Tibial nerve (tissue), 4 donors: ENCODE measurements at regions not wholly inside any gene's neighbourhood (a gene's known extent, or its start where the extent isn't known, plus 50 kb on each side); places are given as distances from the start of the nearest gene placed in this dataset.

ENCODE experiments used
- DNase-seq, 2 donors: peaks; one replicate each; pipeline ENCODE4 v3.0.0-alpha.2; 2019; ENCODE audit warnings: low spot score in 2 of 2
- H3K27ac ChIP-seq, 4 donors: fragments of 200-600 bp; sonication (generic) in 3 of 4; one replicate each; pipeline ENCODE4 v1.5.1; 2017 to 2019; ENCODE audit warnings: mild to moderate bottlenecking in 1 of 4
- H3K27me3 ChIP-seq, 2 donors: fragments of 200-600 bp; sonication (generic) in 1 of 2; one replicate each; pipeline versions ENCODE4 v1.5.1 to v1.6.0; 2017 to 2019
- H3K36me3 ChIP-seq, 3 donors: fragments of 200-600 bp; sonication (generic); one replicate each; pipeline ENCODE4 v1.5.1; 2018 to 2019
- H3K4me1 ChIP-seq, 4 donors: fragments of 200-600 bp; sonication (generic) in 3 of 4; one replicate each; pipeline ENCODE4 v1.5.1; 2017 to 2019
- H3K4me3 ChIP-seq, 4 donors: fragments of 200-600 bp; sonication (generic) in 3 of 4; one replicate each; pipeline ENCODE4 v1.5.1; 2017 to 2019; ENCODE audit warnings: mild to moderate bottlenecking in 1 of 4, moderate library complexity in 1 of 4
- H3K9me3 ChIP-seq, 4 donors: fragments of 200-600 bp; sonication (generic) in 3 of 4; one replicate each; pipeline ENCODE4 v1.5.1; 2017 to 2019
- CTCF ChIP-seq, 5 experiments: fragments of 200-600 bp in 3 of 5; fragments of 450-650 bp in 2 of 5; sonication (generic) in 3 of 5; IDR thresholded peaks; one replicate each; pipeline ENCODE4 v1.5.1; 2016 to 2019; ENCODE audit warnings: antibody characterized with exemption in 5 of 5, mild to moderate bottlenecking in 3 of 5, moderate library complexity in 2 of 5
- EP300 ChIP-seq, 2 donors: sonication (generic); formaldehyde crosslinking; IDR thresholded peaks; one replicate each; pipeline ENCODE4 v1.6.1; 2017; ENCODE audit warnings: antibody characterized with exemption in 2 of 2, mild to moderate bottlenecking in 1 of 2
- POLR2A ChIP-seq, 2 donors: fragments of 450-650 bp; IDR thresholded peaks; one replicate each; pipeline ENCODE4 v1.6.1; 2017; ENCODE audit warnings: antibody characterized with exemption in 2 of 2, mild to moderate bottlenecking in 2 of 2, moderate library complexity in 2 of 2
- WGBS, 2 donors: methylation state at CpG; one replicate each; pipeline ENCODE4 v1.1.5; 2018; 5-methylcytosine and 5-hydroxymethylcytosine counted together

- Histone ChIP-seq H3K9me3 (no peaks in the 10 kb centered on the region), H3K4me1 (peaks cover 0 to 6% (median 0%) of the 10 kb centered on the region in 4 donors), H3K27ac (no peak overlapping the region), H3K4me3 (no peak overlapping the region), H3K27me3 (no peaks in the 10 kb centered on the region), H3K36me3 (no peaks in the 10 kb centered on the region)
- 84 to 88% methylated on average over 14 of the region's 14 CpGs for WGBS, 2 donors
- TF ChIP-seq CTCF (IDR thresholded peaks at IDR 0.05) (no peak), POLR2A (IDR thresholded peaks at IDR 0.05) (no peak), EP300 (IDR thresholded peaks at IDR 0.05) (no peak)
- DNase-seq: no peak
Observed at GRCh38 chr20:61118429-61119224, 133.4 kb upstream of the CDH4 start.

- 80% methylated on average over 10 of the region's 10 CpGs for WGBS, 2 donors
- H3K9me3 ChIP-seq: no peaks in the 10 kb centered on the region
- H3K4me3 ChIP-seq: no peak overlapping the region
- H3K36me3 ChIP-seq: no peaks in the 10 kb centered on the region
- no peak overlapping the region for H3K27ac ChIP-seq
- TF ChIP-seq CTCF (IDR thresholded peaks at IDR 0.05) (no peak), EP300 (IDR thresholded peaks at IDR 0.05) (no peak), POLR2A (IDR thresholded peaks at IDR 0.05) (no peak)
- no peak for DNase-seq
- H3K27me3 ChIP-seq: no peaks in the 10 kb centered on the region
- peaks cover 0 to 6% (median 0%) of the 10 kb centered on the region in 4 donors for H3K4me1 ChIP-seq
Observed at GRCh38 chr20:61119273-61119672, 132.8 kb upstream of the CDH4 start.

- no peak for DNase-seq
- Histone ChIP-seq H3K36me3 (no peaks in the 10 kb centered on the region), H3K27me3 (no peaks in the 10 kb centered on the region), H3K4me3 (no peak overlapping the region), H3K9me3 (no peaks in the 10 kb centered on the region), H3K27ac (no peak overlapping the region), H3K4me1 (peaks cover 0 to 6% (median 0%) of the 10 kb centered on the region in 4 donors)
- 61% methylated on average over 12 of the region's 12 CpGs for WGBS, 2 donors
- TF ChIP-seq EP300 (IDR thresholded peaks at IDR 0.05): no peak
Observed at GRCh38 chr20:61119794-61120410, 132.2 kb upstream of the CDH4 start.

GRCh38 chr20:61120595-61121515 is 131.2 kb upstream of the CDH4 start:
- Histone ChIP-seq H3K9me3 (no peaks in the 10 kb centered on the region), H3K4me1 (peaks cover 0 to 6% (median 0%) of the 10 kb centered on the region in 4 donors), H3K27me3 (no peaks in the 10 kb centered on the region), H3K36me3 (no peaks in the 10 kb centered on the region), H3K27ac (no peak overlapping the region), H3K4me3 (no peak overlapping the region)
- peak; percentile 26 to 49 (median 35) for TF ChIP-seq CTCF (IDR thresholded peaks at IDR 0.05)
- TF ChIP-seq POLR2A (IDR thresholded peaks at IDR 0.05): no peak
- no peak for TF ChIP-seq EP300 (IDR thresholded peaks at IDR 0.05)
- peak in 1 of 2 donors; percentile 71 for DNase-seq
- WGBS, 2 donors: 39 to 45% methylated on average over 9 to 15 of the region's 17 CpGs

GRCh38 chr20:61121661-61122060 is 130.4 kb upstream of the CDH4 start:
- 94 to 96% methylated on average over 8 of the region's 8 CpGs for WGBS, 2 donors
- TF ChIP-seq POLR2A (IDR thresholded peaks at IDR 0.05) (no peak), EP300 (IDR thresholded peaks at IDR 0.05) (no peak), CTCF (IDR thresholded peaks at IDR 0.05) (no peak)
- H3K4me1 ChIP-seq: peaks cover 0 to 6% (median 0%) of the 10 kb centered on the region in 4 donors
- H3K4me3 ChIP-seq: no peak overlapping the region
- no peaks in the 10 kb centered on the region for H3K27me3 ChIP-seq
- no peak for DNase-seq
- H3K9me3 ChIP-seq: no peaks in the 10 kb centered on the region
- H3K36me3 ChIP-seq: no peaks in the 10 kb centered on the region
- no peak overlapping the region for H3K27ac ChIP-seq
